ENCODE measurements at regions not wholly inside any gene's neighbourhood (a gene's known extent, or its start where the extent isn't known, plus 50 kb on each side); places are given as distances from the start of the nearest gene placed in this dataset.

DNA sequence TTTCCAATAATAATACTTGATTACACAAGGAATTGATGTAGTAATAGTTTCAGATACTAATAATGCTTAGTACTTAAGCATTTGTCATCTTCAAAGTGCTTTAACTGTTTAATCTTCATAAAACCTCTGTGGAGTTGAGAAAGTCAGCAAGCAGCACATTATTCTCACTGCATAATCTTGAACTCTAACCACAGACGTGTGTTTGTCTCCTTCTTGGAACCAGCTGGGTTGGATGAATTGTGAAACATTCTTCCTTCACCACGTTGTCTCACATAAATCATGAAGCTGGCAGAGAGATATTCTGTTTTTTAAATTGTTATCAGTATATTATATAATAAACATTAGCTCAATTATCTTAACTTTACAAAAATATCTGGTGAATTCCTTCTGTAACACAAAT, 55.1 kb upstream of the LDAH start:
- TF ChIP-seq TAF1 (IDR thresholded peaks at IDR 0.05; ENCODE audit: low read depth) (no peak), YY1 (IDR thresholded peaks at IDR 0.05; ENCODE audit: low read depth) (no peak), TEAD4 (IDR thresholded peaks at IDR 0.05) (no peak), EP300 (IDR thresholded peaks at IDR 0.05; ENCODE audit: borderline replicate concordance) (no peak), FOXM1 (IDR thresholded peaks at IDR 0.05; ENCODE audit: borderline replicate concordance, low read depth) (no peak), REST (IDR thresholded peaks at IDR 0.05; ENCODE audit: low read depth) (no peak), CREB1 (IDR thresholded peaks at IDR 0.05; ENCODE audit: low read depth) (no peak), CEBPB (IDR thresholded peaks at IDR 0.05) (no peak)
- TF ChIP-seq, protein P1, sequence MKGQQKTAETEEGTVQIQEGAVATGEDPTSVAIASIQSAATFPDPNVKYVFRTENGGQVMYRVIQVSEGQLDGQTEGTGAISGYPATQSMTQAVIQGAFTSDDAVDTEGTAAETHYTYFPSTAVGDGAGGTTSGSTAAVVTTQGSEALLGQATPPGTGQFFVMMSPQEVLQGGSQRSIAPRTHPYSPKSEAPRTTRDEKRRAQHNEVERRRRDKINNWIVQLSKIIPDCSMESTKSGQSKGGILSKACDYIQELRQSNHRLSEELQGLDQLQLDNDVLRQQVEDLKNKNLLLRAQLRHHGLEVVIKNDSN (IDR thresholded peaks at IDR 0.05), result no peak
- TF ChIP-seq, protein P2, sequence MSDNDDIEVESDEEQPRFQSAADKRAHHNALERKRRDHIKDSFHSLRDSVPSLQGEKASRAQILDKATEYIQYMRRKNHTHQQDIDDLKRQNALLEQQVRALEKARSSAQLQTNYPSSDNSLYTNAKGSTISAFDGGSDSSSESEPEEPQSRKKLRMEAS (IDR thresholded peaks at IDR 0.05), result no peak
